ENCODE measurements at regions not wholly inside any gene's neighbourhood (a gene's known extent, or its start where the extent isn't known, plus 50 kb on each side); places are given as distances from the start of the nearest gene placed in this dataset.

DNA sequence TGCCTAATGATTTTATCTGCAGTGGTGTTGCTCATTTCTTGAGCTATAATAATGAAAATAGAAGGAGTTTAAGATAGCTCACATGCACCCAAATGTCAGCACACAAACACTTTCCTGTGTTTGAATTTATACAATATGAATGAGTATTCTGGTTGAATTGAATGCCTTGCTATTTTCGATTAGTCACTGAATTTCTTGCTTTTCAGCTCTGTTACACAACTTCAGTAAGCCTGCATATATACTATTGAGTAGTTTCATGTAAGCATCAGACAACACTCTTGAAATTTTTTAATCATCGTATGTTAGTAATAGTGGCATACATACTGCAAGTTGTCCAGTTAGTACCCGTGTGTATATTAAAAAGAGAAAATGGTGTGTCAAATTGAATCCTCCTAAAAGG is 281.5 kb upstream of the GRIA1 start:
- TF ChIP-seq NFIC (IDR thresholded peaks at IDR 0.05) (no peak), CREB1 (IDR thresholded peaks at IDR 0.05; ENCODE audit: low read depth) (no peak), CEBPB (IDR thresholded peaks at IDR 0.05) (no peak), TEAD4 (IDR thresholded peaks at IDR 0.05) (no peak), TCF12 (IDR thresholded peaks at IDR 0.05; ENCODE audit: low read depth) (no peak), EP300 (IDR thresholded peaks at IDR 0.05; ENCODE audit: borderline replicate concordance) (no peak), YY1 (IDR thresholded peaks at IDR 0.05; ENCODE audit: low read depth) (no peak), FOXM1 (IDR thresholded peaks at IDR 0.05; ENCODE audit: borderline replicate concordance, low read depth) (no peak), RAD21 (IDR thresholded peaks at IDR 0.05; ENCODE audit: low read depth) (no peak)
- TF ChIP-seq, protein P1, sequence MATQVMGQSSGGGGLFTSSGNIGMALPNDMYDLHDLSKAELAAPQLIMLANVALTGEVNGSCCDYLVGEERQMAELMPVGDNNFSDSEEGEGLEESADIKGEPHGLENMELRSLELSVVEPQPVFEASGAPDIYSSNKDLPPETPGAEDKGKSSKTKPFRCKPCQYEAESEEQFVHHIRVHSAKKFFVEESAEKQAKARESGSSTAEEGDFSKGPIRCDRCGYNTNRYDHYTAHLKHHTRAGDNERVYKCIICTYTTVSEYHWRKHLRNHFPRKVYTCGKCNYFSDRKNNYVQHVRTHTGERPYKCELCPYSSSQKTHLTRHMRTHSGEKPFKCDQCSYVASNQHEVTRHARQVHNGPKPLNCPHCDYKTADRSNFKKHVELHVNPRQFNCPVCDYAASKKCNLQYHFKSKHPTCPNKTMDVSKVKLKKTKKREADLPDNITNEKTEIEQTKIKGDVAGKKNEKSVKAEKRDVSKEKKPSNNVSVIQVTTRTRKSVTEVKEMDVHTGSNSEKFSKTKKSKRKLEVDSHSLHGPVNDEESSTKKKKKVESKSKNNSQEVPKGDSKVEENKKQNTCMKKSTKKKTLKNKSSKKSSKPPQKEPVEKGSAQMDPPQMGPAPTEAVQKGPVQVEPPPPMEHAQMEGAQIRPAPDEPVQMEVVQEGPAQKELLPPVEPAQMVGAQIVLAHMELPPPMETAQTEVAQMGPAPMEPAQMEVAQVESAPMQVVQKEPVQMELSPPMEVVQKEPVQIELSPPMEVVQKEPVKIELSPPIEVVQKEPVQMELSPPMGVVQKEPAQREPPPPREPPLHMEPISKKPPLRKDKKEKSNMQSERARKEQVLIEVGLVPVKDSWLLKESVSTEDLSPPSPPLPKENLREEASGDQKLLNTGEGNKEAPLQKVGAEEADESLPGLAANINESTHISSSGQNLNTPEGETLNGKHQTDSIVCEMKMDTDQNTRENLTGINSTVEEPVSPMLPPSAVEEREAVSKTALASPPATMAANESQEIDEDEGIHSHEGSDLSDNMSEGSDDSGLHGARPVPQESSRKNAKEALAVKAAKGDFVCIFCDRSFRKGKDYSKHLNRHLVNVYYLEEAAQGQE (IDR thresholded peaks at IDR 0.05; ENCODE audit: low read depth), result no peak
- TF ChIP-seq, protein P2, sequence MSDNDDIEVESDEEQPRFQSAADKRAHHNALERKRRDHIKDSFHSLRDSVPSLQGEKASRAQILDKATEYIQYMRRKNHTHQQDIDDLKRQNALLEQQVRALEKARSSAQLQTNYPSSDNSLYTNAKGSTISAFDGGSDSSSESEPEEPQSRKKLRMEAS (IDR thresholded peaks at IDR 0.05), result no peak

Measured in Ishikawa (cell line).